HG03571 (cell line): ENCODE measurements at regions not wholly inside any gene's neighbourhood (a gene's known extent, or its start where the extent isn't known, plus 50 kb on each side); places are given as distances from the start of the nearest gene placed in this dataset.

Experiments used
- ATAC-seq: cut with Tn5 transposase; IDR thresholded peaks from one replicate; pipeline ENCODE4 v1.9.1; 2021; ENCODE audit not compliant: unreplicated experiment

DNA sequence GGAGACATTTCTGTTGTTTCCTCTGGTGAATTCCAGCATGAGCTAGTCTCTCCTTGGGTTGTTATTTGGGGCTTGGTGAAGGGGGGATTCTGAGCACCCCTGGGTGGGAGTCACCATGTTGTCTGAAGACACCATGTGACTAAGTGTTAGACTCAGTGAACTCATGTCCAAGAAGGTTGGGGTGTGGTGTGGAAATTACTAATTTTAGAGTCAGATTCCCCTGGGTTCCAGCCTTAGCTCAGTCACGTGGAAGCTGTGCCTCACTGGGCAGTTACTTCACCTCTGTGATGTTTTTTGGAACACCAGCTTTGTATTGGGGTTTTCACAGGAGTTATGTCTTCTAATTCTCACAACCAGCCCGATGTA lies 171.5 kb downstream of the RPLP1 start:
- no peak for ATAC-seq

DNA sequence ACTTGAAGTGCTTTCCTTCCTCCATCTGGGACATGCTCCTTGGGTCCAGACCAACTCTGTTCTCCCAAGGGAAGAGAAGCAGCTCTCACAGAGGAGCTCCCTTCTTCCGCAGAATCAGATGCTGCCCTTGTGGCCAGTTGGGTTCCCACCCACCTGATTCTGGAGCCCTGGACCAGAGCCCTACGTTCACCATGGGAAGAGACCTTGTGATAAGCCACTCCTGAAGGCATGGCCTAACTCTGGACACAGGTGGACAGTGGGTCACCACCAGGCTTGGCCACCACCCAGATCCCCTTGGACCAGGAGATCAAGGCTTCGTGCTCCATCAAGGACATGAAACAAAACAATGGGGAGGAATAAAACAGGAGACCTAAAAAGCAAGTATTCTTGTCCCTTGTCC lies 172.2 kb downstream of the RPLP1 start:
- no peak for ATAC-seq

DNA sequence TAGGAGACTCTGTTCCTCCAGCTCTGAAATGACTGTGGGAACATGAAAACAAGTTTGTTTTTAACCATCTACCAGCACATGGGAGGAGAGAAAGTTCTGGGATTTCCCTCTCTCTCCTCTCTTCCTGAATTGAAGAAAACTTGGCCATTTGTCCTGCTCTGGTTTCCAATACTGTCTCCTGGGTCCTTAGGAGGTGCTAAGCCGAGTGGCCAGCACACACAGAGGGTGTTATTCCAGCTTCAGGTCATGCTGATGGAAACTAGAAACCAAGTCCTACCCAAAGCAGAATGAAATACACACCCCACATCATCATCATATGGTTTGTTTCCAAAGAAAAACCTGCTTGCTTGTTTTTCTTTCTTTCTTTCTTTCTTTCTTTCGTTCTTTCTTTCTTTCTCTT lies 172.7 kb downstream of the RPLP1 start:
- no peak for ATAC-seq

DNA sequence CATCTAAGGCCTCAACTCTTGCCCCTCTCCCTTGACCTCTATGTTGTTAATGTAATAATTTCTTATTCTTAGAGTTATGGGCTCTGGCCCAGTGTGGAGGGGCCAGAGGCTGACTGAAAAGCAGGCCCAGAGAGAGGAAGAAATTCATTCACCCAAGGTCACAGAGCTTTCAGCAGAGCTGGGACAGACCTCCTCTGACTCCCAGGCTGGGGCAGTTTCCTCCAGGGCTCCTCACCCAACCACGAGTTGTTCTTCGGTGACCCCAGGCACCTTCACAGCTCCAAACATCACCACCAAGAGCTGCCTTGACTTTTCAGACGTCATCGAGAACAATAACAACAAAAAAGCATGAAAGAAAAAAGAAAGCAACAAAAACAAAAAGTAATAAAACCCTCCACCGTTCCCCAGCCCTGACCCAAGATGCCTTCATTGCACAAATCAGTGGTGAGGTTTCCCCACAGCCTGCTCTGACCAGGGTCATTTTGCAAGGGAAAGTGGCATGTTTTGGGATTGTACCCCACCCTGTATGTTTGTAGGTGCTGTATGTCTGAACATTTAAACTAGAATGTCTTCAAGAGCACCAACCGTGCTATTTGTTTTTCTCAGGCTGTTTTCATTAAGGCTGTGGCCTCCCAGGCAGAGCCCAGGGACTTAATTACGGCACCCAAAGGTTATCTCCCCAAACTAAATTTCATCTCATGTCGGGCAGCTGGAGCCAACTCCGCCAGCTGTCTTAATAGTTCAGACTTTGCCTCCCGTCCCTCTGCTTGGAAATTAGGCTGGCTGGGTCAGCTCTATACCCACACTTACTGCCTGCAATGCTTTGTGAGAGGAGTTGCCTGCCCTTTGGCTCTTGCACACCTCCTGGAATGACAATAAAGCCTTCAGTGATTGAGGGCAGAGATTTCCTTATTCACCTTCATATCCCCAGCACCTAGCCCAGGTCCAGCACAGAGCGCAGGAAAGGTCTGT lies 173.8 kb downstream of the RPLP1 start:
- no peak for ATAC-seq

DNA sequence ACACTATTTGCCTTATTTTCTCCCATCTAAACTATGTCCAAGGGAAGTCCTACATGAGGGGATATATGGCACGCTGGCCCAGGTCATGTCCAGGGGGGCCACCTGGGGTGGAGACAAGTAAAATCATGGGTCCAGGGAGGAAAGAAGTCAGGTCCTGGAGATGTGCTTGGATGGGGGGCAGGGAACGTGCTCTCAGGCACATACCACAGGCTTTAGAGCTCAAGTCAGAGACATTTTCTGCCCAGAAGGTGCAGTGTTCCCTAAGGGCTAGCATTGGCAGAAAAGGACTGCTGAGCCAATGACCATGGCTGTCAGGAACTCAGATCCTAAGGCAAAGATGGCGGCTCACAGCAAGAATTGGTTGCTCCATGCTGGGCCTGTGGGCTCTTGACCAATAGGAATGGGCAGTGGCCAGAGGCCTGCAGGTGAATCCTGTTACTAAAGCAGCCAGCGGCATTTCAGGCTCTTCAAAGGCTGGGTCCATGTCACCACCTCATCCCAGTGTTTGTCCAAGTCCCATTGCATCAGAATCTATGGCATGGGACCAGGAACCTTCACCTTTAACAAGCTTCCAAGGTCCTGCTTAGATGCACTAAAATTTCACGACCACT lies 175.0 kb downstream of the RPLP1 start:
- no peak for ATAC-seq

- no peak for ATAC-seq
These were observed 175.9 kb downstream of the RPLP1 start for GRCh38 chr15:69628256-69629093.

GRCh38 chr15:69629631-69630161 lies 177.1 kb downstream of the RPLP1 start:
- no peak for ATAC-seq

GRCh38 chr15:69631005-69631404 lies 178.4 kb downstream of the RPLP1 start:
- ATAC-seq, result no peak

DNA sequence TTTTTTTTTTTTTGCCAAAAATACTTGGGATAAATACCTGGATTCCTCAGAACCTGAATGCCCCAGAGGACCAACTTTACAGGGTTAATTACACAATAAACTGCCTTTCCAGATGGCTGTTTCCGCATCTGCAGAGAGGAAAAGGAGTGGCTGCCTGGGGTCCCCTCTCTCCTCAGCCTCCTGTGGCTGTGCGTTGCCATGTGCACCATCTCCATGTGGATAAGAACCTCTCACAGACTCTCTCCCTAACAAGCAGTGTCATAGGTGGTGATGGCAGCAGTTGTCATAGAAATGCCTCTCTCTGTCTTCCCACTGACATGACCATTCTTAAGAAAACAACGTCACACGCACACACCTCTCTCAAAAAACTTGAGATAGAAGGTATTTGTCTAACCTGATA lies 179.4 kb downstream of the RPLP1 start:
- no peak for ATAC-seq

- no peak for ATAC-seq
These were observed 182.2 kb downstream of the RPLP1 start for GRCh38 chr15:69634860-69635259.

DNA sequence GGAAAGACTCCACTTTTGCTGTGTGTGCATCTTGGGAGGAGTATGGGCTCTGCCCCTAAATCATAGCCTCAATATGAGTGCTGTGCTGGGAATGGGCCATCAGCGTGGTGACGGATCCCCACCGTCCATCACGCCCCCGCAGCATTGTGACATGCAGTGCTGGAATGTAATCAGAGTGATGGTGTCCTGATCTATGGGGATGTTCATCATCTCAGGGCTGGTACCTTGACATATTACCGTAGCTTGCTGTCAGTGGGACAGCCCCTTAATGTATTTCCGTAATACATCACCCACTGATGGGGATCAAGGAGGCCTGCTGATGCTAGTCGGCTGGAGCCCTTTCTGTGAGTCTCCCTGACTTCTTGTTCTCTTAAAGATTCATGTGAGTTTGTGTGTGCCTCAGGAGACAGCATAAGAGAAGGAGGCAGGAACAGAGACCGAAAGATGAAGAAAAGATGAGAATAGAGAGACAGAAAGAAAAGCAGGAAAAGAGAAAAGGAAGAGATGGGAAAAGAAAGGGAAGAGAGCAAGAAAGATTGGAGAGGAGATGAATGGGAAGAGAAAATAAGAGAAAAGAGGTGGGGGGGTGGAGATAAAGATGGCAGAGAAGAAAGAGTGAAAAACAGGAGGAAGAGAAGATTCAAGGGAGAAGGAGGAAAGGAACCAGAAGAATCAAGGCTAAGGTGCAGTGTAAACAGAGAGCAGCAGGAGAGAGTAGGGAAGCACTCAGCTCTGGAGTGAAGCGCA lies 183.7 kb downstream of the RPLP1 start:
- no peak for ATAC-seq

- no peak for ATAC-seq
These were observed 185.2 kb downstream of the RPLP1 start for GRCh38 chr15:69637818-69638217.

DNA sequence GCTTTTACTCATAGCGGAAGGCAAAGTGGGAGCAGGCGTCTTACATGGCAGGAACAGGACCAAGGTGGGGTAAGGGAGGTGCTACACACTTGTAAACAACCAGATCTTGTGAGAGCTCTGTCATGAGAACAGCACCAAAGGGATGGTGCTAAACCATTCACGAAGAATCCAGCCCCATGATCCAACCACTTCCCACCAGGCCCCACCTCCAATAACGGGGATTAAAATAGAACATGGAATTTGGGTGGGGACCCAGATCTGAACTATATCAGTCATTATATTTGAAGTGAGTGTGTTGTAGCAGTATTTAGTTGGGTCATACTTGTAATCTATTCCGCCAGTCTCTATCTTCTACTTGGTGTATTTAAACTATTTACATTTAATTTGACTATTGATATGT lies 190.9 kb downstream of the RPLP1 start:
- ATAC-seq, result no peak

- no peak for ATAC-seq
These were observed 191.4 kb downstream of the RPLP1 start for GRCh38 chr15:69643971-69644370.

DNA sequence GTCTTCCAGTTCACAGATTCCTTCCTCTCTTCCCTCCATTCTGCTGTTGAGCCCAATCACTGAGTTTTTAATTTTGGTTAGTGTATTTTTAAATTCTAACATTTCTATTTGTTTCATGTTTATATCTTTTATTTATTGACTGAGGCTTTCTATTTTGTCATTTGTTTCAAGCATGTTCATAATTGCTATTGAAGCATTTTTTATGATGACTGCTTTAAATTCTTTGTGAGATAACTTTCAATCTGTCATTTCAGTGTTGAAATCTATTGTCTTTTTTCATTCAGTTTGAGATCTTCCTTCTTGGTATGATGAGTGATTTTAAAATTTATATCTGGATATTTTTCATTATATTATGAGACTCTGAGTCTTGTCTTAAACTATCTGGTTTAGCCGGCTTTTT lies 192.3 kb downstream of the RPLP1 start:
- no peak for ATAC-seq

- ATAC-seq, result no peak
These were observed 194.5 kb downstream of the RPLP1 start for GRCh38 chr15:69647142-69647513.

DNA sequence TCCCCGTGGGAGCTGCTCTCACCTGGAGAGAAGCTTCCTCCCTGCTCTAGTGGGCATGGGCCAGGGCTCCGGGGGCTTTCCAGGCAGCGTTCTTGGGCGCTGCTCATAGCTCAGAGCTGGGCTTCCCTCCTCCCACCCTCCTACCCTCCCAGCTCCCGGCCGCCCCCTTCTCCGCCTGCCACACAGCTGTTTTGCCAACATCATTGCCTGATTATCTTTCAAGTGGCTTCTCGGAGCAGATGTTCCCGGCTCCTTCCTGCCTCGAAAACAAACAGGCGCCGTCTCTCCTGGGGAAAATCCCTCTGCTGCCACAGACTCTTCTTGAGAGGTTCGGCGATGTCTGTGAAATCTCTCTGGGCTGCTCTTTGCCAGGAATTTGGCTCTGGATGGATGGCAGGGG lies 195.6 kb downstream of the RPLP1 start:
- ATAC-seq, result no peak

DNA sequence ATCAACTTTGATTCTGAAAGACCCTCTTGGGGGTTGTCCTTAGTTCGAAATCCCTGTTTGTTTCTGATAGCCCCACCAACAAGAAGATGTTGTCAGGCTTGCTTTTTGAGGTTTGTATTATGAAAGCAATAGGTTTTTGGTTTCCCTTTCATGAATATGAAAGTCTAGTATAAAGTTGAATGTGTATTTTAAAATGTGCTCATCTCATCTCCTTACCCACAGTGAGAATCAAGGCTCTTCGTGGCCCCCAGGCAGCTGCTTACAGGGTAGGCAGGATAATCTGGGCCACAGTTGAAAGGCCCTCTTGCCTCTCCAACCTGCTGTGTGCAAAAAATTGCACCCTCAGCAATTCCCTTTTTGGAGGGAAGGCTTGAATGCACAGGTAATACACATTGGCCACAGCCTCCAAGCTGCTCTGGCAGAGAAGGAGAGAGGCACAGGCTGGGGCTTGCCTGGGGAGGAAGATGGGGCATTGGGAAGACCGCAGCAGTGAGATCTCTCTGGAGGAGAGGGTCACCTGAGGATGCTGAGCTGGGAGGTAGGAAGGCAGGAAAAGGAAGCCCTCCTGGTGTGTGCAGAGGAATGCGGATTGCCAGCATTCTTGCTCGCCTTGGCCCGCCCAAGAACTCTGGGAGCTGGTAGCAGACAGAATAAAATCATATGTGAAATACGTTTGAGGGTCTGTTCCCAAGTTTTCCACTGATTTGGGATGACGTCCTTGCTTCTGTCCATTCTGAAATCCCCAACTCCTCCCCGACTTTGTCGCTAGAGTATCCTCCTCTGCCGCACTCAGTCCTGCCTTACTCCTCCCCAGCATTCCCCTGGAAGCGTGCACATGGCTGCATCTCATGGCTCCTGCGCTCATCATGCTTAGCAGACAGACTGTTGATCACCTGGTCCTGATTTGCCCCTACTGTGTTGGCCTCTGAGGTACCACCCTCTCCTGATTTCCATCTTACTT lies 196.4 kb downstream of the RPLP1 start:
- ATAC-seq, result no peak

- no peak for ATAC-seq
These were observed 199.7 kb downstream of the RPLP1 start for GRCh38 chr15:69652293-69652692.
